OCI-LY7 (cell line): ENCODE measurements at regions not wholly inside any gene's neighbourhood (a gene's known extent, or its start where the extent isn't known, plus 50 kb on each side); places are given as distances from the start of the nearest gene placed in this dataset.

Source experiments
- BruUV-seq: library from RNA; stranded (reverse); fragments of 400-500 nt; replicated peaks from 2 replicates; lab custom pipeline; 2021; lab: Mats Ljungman, UMichigan
- CTCF ChIA-PET: fragments of 300-600 bp; sonication (Branson Sonifier 250); formaldehyde crosslinking; loops from one replicate; lab custom pipeline; 2022; ENCODE audit warnings: antibody characterized with exemption; ENCODE audit not compliant: unreplicated experiment; lab: Charles Lee
- POLR2A ChIA-PET: fragments of 300-600 bp; sonication (Branson Sonifier 250); formaldehyde crosslinking; loops from one replicate; lab custom pipeline; 2022; ENCODE audit warnings: antibody characterized with exemption; lab: Charles Lee
- DNase-seq: peaks from one replicate; pipeline ENCODE4 v3.0.0-alpha.2; 2015; ENCODE audit warnings: low spot score
- H2AFZ ChIP-seq: fragments of 200-600 bp; sonication (generic), shearing (Covaris generic); 2 replicates; pipeline ENCODE4 v1.6.1; 2014; ENCODE audit warnings: mild to moderate bottlenecking, antibody characterized with exemption, low read length, moderate library complexity
- H3K27ac ChIP-seq: fragments of 200-600 bp; sonication (generic); 2 replicates; pipeline ENCODE4 v1.5.1; 2014; ENCODE audit warnings: mixed run types, low read depth, mild to moderate bottlenecking, moderate library complexity, low read length, inconsistent platforms; ENCODE audit not compliant: poor library complexity, severe bottlenecking
- H3K36me3 ChIP-seq: fragments of 200-600 bp; sonication (generic); 2 replicates; pipeline ENCODE4 v1.6.1; 2014; ENCODE audit warnings: mild to moderate bottlenecking, antibody characterized with exemption, low read length, moderate library complexity, mixed read lengths; ENCODE audit not compliant: insufficient read depth
- H3K4me1 ChIP-seq: fragments of 200-600 bp; sonication (generic); 2 replicates; pipeline ENCODE4 v1.5.1; 2014; ENCODE audit warnings: mild to moderate bottlenecking, low read length; ENCODE audit not compliant: insufficient read depth, poor library complexity, severe bottlenecking
- H3K4me2 ChIP-seq: fragments of 200-600 bp; sonication (generic); 2 replicates; pipeline ENCODE4 v1.6.1; 2014; ENCODE audit warnings: mild to moderate bottlenecking, low read length
- H3K4me3 ChIP-seq: fragments of 200-600 bp; sonication (generic); 2 replicates; pipeline ENCODE4 v1.5.1; 2014; ENCODE audit warnings: mild to moderate bottlenecking, low read depth, low read length; ENCODE audit not compliant: poor library complexity, severe bottlenecking
- H3K79me2 ChIP-seq: fragments of 200-600 bp; sonication (generic); 2 replicates; pipeline ENCODE4 v1.6.1; 2016; ENCODE audit warnings: low read depth, mild to moderate bottlenecking, low read length, moderate library complexity, mixed read lengths; ENCODE audit not compliant: insufficient read depth
- H3K9me2 ChIP-seq: fragments of 200-600 bp; sonication (generic); 2 replicates; pipeline ENCODE4 v1.6.1; 2016; ENCODE audit warnings: mild to moderate bottlenecking, low read length, mixed read lengths; ENCODE audit not compliant: insufficient read depth
- H3K9me3 ChIP-seq: fragments of 200-600 bp; sonication (generic); 2 replicates; pipeline ENCODE4 v1.6.1; 2014; ENCODE audit warnings: mild to moderate bottlenecking, mixed run types, low read length, mixed read lengths
- H4K20me1 ChIP-seq: fragments of 200-600 bp; sonication (generic); 2 replicates; pipeline ENCODE4 v1.6.1; 2014; ENCODE audit warnings: mild to moderate bottlenecking, antibody characterized with exemption, low read length, moderate library complexity, mixed read lengths; ENCODE audit not compliant: insufficient read depth
- EZH2phosphoT487 ChIP-seq: fragments of 200-600 bp; sonication (generic); IDR thresholded peaks from 2 replicates; pipeline ENCODE4 v1.6.1; 2018; ENCODE audit warnings: low read depth, borderline replicate concordance, mild to moderate bottlenecking, mixed run types, antibody characterized with exemption, low read length, moderate library complexity, mixed read lengths
- intact Hi-C: fragments of 100-400 bp; cut with micrococcal nuclease; formaldehyde crosslinking; loops from one replicate; pipeline ENCODE4 v1.10.0; 2022; ENCODE audit not compliant: unreplicated experiment
- TF ChIP-seq, protein P1 (sequence below): fragments of 200-600 bp; sonication (generic); conservative IDR thresholded peaks from 2 replicates; pipeline ENCODE4 v1.5.1; 2014; ENCODE audit warnings: mild to moderate bottlenecking, antibody characterized with exemption, low read length, moderate library complexity, mixed read lengths

DNA sequence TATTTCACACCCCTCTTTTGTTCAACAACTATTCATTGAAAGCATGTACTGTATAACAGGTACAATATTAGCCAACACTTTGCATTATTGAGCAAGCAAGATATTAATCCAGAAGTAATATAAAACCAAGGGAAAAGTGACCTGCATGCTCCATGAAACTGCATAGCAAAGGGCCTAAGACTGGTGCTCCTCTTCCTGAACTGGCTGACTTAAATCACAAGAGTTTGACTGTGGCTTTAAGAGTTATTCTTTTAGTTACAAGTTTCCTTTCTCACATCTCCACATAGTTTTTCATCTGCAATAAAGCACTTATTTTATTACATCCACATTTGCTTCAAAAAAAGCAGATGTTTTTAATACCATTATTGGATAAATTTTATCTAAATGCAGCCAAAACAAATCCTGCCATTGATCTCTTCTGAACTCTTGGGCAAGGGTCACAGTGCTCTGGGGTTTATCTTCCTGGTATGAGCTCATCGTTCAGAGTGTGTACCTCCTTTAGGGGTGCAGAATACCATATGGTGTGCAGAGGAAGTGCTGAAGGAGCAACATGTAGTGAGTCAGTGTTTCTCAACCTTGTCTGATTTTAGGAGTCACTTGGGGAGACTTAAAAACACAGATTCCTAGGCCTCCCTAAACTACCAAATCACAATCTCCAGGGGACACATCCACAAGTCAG, 1225.9 kb upstream of the MAP3K7 start:
- intact Hi-C loops: no loop called here
- no peak for DNase-seq
- H2AFZ ChIP-seq: no peak overlapping the region
- H3K36me3 ChIP-seq: no peaks in the 10 kb centered on the region
- H3K4me2 ChIP-seq: no peak overlapping the region
- no peaks in the 10 kb centered on the region for H3K9me3 ChIP-seq
- no TSS peak for BruUV-seq
- no peak for TF ChIP-seq EZH2phosphoT487
- ChIA-PET CTCF (no interaction called here), POLR2A (interaction anchor here (1.3 kb wide), 1 partner anchor 15 kb away, joined by 3 read pairs; no protein-coding TSS in a partner anchor)
- H3K4me3 ChIP-seq: no peak overlapping the region
- no peaks in the 10 kb centered on the region for H3K9me2 ChIP-seq
- H4K20me1 ChIP-seq: no peaks in the 10 kb centered on the region
- H3K79me2 ChIP-seq: no peaks in the 10 kb centered on the region
- no peaks in the 10 kb centered on the region for H3K4me1 ChIP-seq
- H3K27ac ChIP-seq: no peak overlapping the region

DNA sequence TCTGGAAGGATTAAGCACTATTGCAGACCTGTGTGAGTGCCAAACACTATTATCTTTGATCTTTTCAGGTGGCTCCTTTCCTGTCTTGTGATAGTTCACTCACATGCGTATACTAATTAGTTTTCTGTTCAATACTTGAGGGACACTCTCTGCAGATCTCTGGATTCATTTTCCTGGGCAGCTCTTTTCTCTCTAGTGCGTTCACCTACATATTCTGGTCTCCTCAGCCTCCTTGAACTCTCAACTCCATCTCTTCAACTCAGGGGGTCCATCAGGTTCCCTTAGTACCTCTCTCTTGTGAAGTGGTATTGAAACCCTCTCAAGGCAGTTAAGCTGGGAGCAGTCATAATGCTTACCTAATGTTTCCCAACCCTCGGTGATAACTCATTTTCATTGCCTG, 1218.1 kb upstream of the MAP3K7 start:
- no peak overlapping the region for H3K27ac ChIP-seq
- no peaks in the 10 kb centered on the region for H3K36me3 ChIP-seq
- H4K20me1 ChIP-seq: no peaks in the 10 kb centered on the region
- H3K4me3 ChIP-seq: no peak overlapping the region
- no peaks in the 10 kb centered on the region for H3K9me3 ChIP-seq
- H3K9me2 ChIP-seq: 0 out of 2 replicates have a peak, but pooled peaks cover 3% of the 10 kb centered on the region
- H3K4me2 ChIP-seq: no peak overlapping the region
- H3K79me2 ChIP-seq: no peaks in the 10 kb centered on the region
- H3K4me1 ChIP-seq: no peaks in the 10 kb centered on the region
- no peak for DNase-seq
- TF ChIP-seq, protein P1, sequence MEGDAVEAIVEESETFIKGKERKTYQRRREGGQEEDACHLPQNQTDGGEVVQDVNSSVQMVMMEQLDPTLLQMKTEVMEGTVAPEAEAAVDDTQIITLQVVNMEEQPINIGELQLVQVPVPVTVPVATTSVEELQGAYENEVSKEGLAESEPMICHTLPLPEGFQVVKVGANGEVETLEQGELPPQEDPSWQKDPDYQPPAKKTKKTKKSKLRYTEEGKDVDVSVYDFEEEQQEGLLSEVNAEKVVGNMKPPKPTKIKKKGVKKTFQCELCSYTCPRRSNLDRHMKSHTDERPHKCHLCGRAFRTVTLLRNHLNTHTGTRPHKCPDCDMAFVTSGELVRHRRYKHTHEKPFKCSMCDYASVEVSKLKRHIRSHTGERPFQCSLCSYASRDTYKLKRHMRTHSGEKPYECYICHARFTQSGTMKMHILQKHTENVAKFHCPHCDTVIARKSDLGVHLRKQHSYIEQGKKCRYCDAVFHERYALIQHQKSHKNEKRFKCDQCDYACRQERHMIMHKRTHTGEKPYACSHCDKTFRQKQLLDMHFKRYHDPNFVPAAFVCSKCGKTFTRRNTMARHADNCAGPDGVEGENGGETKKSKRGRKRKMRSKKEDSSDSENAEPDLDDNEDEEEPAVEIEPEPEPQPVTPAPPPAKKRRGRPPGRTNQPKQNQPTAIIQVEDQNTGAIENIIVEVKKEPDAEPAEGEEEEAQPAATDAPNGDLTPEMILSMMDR: no peak
- TF ChIP-seq EZH2phosphoT487: no peak
- no TSS peak for BruUV-seq
- no peak overlapping the region for H2AFZ ChIP-seq
- ChIA-PET CTCF (no interaction called here), POLR2A (no interaction called here)
- intact Hi-C loops: no loop called here

DNA sequence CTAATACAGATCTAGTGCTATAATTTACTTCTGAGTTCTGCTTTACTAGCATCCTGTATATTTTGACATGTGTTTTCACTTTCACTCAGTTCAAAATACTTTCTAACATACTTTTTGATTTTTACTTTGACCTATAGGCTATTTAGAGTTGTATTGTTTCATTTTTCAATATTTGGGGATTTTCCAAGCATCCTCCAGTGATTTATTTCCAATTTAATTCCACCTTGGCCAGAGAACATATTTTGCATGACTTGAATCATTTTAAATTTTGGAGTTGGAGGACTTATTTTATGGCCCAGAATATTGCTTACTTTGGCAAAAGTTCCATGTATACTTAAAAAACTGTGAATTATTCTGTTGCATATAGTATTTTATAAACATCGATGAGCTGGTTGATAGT, 1215.6 kb upstream of the MAP3K7 start:
- intact Hi-C loops: no loop called here
- Histone ChIP-seq H4K20me1 (no peaks in the 10 kb centered on the region), H3K9me2 (0 out of 2 replicates have a peak, but pooled peaks cover 3% of the 10 kb centered on the region), H3K27ac (no peak overlapping the region), H3K4me1 (no peaks in the 10 kb centered on the region), H3K4me2 (no peak overlapping the region), H3K36me3 (no peaks in the 10 kb centered on the region), H3K79me2 (no peaks in the 10 kb centered on the region), H3K4me3 (no peak overlapping the region), H2AFZ (no peak overlapping the region), H3K9me3 (no peaks in the 10 kb centered on the region)
- no peak for TF ChIP-seq EZH2phosphoT487
- TF ChIP-seq, protein P1: no peak
- CTCF ChIA-PET: no interaction called here
- POLR2A ChIA-PET: no interaction called here
- no TSS peak for BruUV-seq
- DNase-seq: no peak
